Endodermal cell (in vitro differentiated cells): ENCODE measurements at regions not wholly inside any gene's neighbourhood (a gene's known extent, or its start where the extent isn't known, plus 50 kb on each side); places are given as distances from the start of the nearest gene placed in this dataset.

Experiments
- DNase-seq: peaks from one replicate; pipeline ENCODE4 v3.0.0-alpha.2; 2017
- H3K27ac ChIP-seq: 2 replicates; pipeline ENCODE4 v1.5.1; 2013; ENCODE audit warnings: mild to moderate bottlenecking, low read depth, low read length, moderate library complexity
- H3K27me3 ChIP-seq: 2 replicates; pipeline ENCODE4 v1.6.1; 2013; ENCODE audit warnings: mild to moderate bottlenecking, low read length, moderate library complexity; ENCODE audit not compliant: insufficient read depth, control insufficient read depth, poor library complexity, severe bottlenecking
- H3K36me3 ChIP-seq: 2 replicates; pipeline ENCODE4 v1.7.0; 2013; ENCODE audit warnings: mild to moderate bottlenecking, low read length, moderate library complexity; ENCODE audit not compliant: control insufficient read depth, insufficient read depth
- H3K4me1 ChIP-seq: one replicate; pipeline ENCODE4 v1.7.0; 2013; ENCODE audit warnings: low read length; ENCODE audit not compliant: control insufficient read depth, insufficient read depth
- H3K4me3 ChIP-seq: 2 replicates; pipeline ENCODE4 v1.5.1; 2013; ENCODE audit warnings: mild to moderate bottlenecking, low read length, moderate library complexity
- H3K9ac ChIP-seq: 2 replicates; pipeline ENCODE4 v1.6.1; 2013; ENCODE audit warnings: mild to moderate bottlenecking, low read length, moderate library complexity; ENCODE audit not compliant: poor library complexity, severe bottlenecking; ENCODE audit errors: extremely low read depth
- H3K9me3 ChIP-seq: 2 replicates; pipeline ENCODE4 v1.6.1; 2013; ENCODE audit warnings: mild to moderate bottlenecking, low read length, moderate library complexity; ENCODE audit not compliant: control insufficient read depth
- H3K27ac Mint-ChIP-seq: 2 replicates; pipeline ENCODE4 v1.8.0; 2020; ENCODE audit warnings: mixed read lengths
- H3K27me3 Mint-ChIP-seq: 2 replicates; pipeline ENCODE4 v1.8.0; 2021; ENCODE audit warnings: mild to moderate bottlenecking, mixed read lengths; ENCODE audit not compliant: insufficient read depth
- H3K36me3 Mint-ChIP-seq: 2 replicates; pipeline ENCODE4 v1.8.0; 2020; ENCODE audit warnings: low read depth, mixed read lengths
- H3K4me1 Mint-ChIP-seq: 2 replicates; pipeline ENCODE4 v1.8.0; 2020; ENCODE audit warnings: mixed read lengths
- H3K4me3 Mint-ChIP-seq: 2 replicates; pipeline ENCODE4 v1.8.0; 2020; ENCODE audit warnings: mild to moderate bottlenecking, moderate library complexity, mixed read lengths
- H3K9me3 Mint-ChIP-seq: 2 replicates; pipeline ENCODE4 v1.8.0; 2020; ENCODE audit warnings: mild to moderate bottlenecking, mixed read lengths
- WGBS, 2 experiments: methylation state at CpG; one replicate each; pipeline versions ENCODE4 v1.1.5 to v1.1.7; 2013; ENCODE audit warnings: missing lambda C conversion rate in 2 of 2, mixed read lengths in 1 of 2; ENCODE audit not compliant: insufficient coverage in 1 of 2, insufficient read length in 1 of 2; 5-methylcytosine and 5-hydroxymethylcytosine counted together
- TF ChIP-seq, protein P1 (sequence below): fragments of 200-600 bp; sonication (generic); conservative IDR thresholded peaks from 2 replicates; pipeline ENCODE4 v1.5.0; 2021; ENCODE audit warnings: antibody characterized with exemption, mild to moderate bottlenecking

DNA sequence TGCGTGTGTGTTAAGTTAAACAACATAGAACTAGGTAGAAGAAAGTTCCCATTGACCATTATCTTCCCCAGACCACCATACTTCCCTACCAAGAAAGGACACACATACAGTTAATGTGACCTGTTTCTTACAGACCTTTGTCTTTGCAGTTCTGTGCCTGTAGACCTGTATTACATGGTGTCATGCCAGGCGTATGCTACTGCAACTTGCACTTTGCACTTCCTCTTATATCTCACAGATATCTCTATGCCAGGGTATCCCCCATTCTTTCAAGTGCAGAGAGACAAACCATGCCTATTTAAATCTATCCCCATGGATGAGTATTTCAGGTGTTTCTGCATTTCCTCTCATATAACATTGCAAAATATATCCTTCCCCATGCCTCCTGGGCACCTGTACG is 136.8 kb upstream of the PKDCC start:
- H3K27me3 ChIP-seq, result no peaks in the 10 kb centered on the region
- TF ChIP-seq, protein P1, sequence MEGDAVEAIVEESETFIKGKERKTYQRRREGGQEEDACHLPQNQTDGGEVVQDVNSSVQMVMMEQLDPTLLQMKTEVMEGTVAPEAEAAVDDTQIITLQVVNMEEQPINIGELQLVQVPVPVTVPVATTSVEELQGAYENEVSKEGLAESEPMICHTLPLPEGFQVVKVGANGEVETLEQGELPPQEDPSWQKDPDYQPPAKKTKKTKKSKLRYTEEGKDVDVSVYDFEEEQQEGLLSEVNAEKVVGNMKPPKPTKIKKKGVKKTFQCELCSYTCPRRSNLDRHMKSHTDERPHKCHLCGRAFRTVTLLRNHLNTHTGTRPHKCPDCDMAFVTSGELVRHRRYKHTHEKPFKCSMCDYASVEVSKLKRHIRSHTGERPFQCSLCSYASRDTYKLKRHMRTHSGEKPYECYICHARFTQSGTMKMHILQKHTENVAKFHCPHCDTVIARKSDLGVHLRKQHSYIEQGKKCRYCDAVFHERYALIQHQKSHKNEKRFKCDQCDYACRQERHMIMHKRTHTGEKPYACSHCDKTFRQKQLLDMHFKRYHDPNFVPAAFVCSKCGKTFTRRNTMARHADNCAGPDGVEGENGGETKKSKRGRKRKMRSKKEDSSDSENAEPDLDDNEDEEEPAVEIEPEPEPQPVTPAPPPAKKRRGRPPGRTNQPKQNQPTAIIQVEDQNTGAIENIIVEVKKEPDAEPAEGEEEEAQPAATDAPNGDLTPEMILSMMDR, result no peak
- WGBS, 2 experiments, result 91 to 94% methylated on average over 1 to 3 of the region's 3 CpGs

DNA sequence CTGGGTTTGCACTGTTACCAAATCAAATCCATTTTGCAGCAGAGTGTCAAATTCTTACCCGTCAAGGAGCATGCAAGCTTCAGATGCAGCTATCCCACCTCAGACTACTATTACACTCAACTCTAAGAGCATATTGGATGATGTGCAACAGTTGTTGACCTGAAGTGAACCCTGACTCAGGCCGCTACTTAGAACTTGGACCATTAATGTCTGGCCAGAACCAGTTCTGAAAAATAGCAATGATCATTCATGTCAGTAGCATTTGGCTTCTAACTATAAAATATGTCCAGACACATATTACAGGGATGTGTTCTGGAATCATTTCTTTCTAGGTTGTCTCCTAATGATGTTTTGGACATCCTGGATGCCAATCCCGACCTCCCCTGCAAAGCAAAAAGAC is 135.5 kb upstream of the PKDCC start:
- Histone ChIP-seq H3K36me3 (no peaks in the 10 kb centered on the region), H3K9me3 (no peaks in the 10 kb centered on the region), H3K27me3 (no peaks in the 10 kb centered on the region), H3K27ac (no peak overlapping the region), H3K4me1 (no peaks in the 10 kb centered on the region), H3K9ac (no peak overlapping the region), H3K4me3 (no peak overlapping the region)
- TF ChIP-seq, protein P1, result no peak
- no peak overlapping the region for H3K27ac Mint-ChIP-seq
- no peak for DNase-seq
- H3K4me1 Mint-ChIP-seq, result peaks cover 22% of the 10 kb centered on the region
- H3K27me3 Mint-ChIP-seq, result peaks cover 6% of the 10 kb centered on the region
- H3K36me3 Mint-ChIP-seq, result no peaks in the 10 kb centered on the region
- whole genome bisulfite sequencing, 2 experiments, result 96 to 100% methylated on average over 2 to 3 of the region's 3 CpGs
- H3K4me3 Mint-ChIP-seq, result no peak overlapping the region
- no peaks in the 10 kb centered on the region for H3K9me3 Mint-ChIP-seq

More for the DNA sequence above, 136.8 kb upstream of the PKDCC start:
- H3K4me3 ChIP-seq, result no peak overlapping the region
- no peak overlapping the region for H3K4me3 Mint-ChIP-seq
- peaks cover 34% of the 10 kb centered on the region for H3K4me1 Mint-ChIP-seq
- no peak overlapping the region for H3K9ac ChIP-seq
- H3K27me3 Mint-ChIP-seq, result peaks cover 6% of the 10 kb centered on the region
- H3K9me3 ChIP-seq, result no peaks in the 10 kb centered on the region
- H3K27ac Mint-ChIP-seq, result no peak overlapping the region
- H3K9me3 Mint-ChIP-seq, result no peaks in the 10 kb centered on the region
- H3K36me3 Mint-ChIP-seq, result no peaks in the 10 kb centered on the region
- no peak overlapping the region for H3K27ac ChIP-seq
- no peak for DNase-seq
- H3K4me1 ChIP-seq, result peaks cover 5% of the 10 kb centered on the region
- H3K36me3 ChIP-seq, result no peaks in the 10 kb centered on the region

GRCh38 chr2:41912776-41913175 is 135.0 kb upstream of the PKDCC start:
- Histone ChIP-seq H3K9ac (no peak overlapping the region), H3K27me3 (no peaks in the 10 kb centered on the region), H3K9me3 (no peaks in the 10 kb centered on the region), H3K4me3 (no peak overlapping the region), H3K27ac (no peak overlapping the region), H3K36me3 (no peaks in the 10 kb centered on the region), H3K4me1 (no peaks in the 10 kb centered on the region)
- no peak overlapping the region for H3K27ac Mint-ChIP-seq
- H3K4me3 Mint-ChIP-seq, result no peak overlapping the region
- H3K36me3 Mint-ChIP-seq, result no peaks in the 10 kb centered on the region
- WGBS, 2 experiments, result 91 to 100% methylated on average over 2 of the region's 2 CpGs
- TF ChIP-seq, protein P1, result no peak
- peaks cover 20% of the 10 kb centered on the region for H3K4me1 Mint-ChIP-seq
- peaks cover 6% of the 10 kb centered on the region for H3K27me3 Mint-ChIP-seq
- no peaks in the 10 kb centered on the region for H3K9me3 Mint-ChIP-seq
- peak; percentile 6 for DNase-seq
